Cardiac muscle cell (in vitro differentiated cells and primary cell): ENCODE measurements at regions not wholly inside any gene's neighbourhood (a gene's known extent, or its start where the extent isn't known, plus 50 kb on each side); places are given as distances from the start of the nearest gene placed in this dataset.
A peak's percentile ranks its signal among the peaks of the same experiment; 100 is the strongest.
"Not testable (repeated sequence)": the region's sequence is repeated elsewhere in the genome, so short reads cannot be mapped to it uniquely, and the experiment has no call there.

ENCODE experiments used
- DNase-seq, 2 donors: peaks; one replicate each; pipeline versions ENCODE4 v3.0.0 to v3.0.0-alpha.2; 2010 to 2017; ENCODE audit warnings: low read depth in 1 of 2, low spot score in 1 of 2
- H3K27ac ChIP-seq: fragments of 200-600 bp; sonication (generic); 2 replicates; pipeline ENCODE4 v1.5.1; 2016
- H3K27me3 ChIP-seq: fragments of 200-600 bp; sonication (generic); 2 replicates; pipeline ENCODE4 v1.6.0; 2016; ENCODE audit warnings: control low read depth
- H3K36me3 ChIP-seq: fragments of 200-600 bp; sonication (generic); 2 replicates; pipeline ENCODE4 v1.5.1; 2016; ENCODE audit warnings: control low read depth
- H3K4me1 ChIP-seq: fragments of 200-600 bp; sonication (generic); 2 replicates; pipeline ENCODE4 v1.8.1; 2017; ENCODE audit warnings: low read depth, mild to moderate bottlenecking, mixed run types
- H3K4me3 ChIP-seq: fragments of 200-600 bp; sonication (generic); 2 replicates; pipeline ENCODE4 v1.5.1; 2016; ENCODE audit warnings: mild to moderate bottlenecking
- H3K9me3 ChIP-seq: fragments of 200-600 bp; sonication (generic); 2 replicates; pipeline ENCODE4 v1.5.1; 2017; ENCODE audit warnings: low read depth, mild to moderate bottlenecking, control low read depth
- CTCF ChIP-seq: IDR thresholded peaks from 2 replicates; pipeline ENCODE4 v1.5.1; 2012; ENCODE audit warnings: low read depth, mild to moderate bottlenecking, low read length

- Histone ChIP-seq H3K9me3 (no peaks in the 10 kb centered on the region), H3K4me1 (peaks cover 3% of the 10 kb centered on the region), H3K36me3 (no peaks in the 10 kb centered on the region), H3K27ac (no peak overlapping the region), H3K4me3 (no peak overlapping the region), H3K27me3 (no peaks in the 10 kb centered on the region)
- peak; percentile 56 for TF ChIP-seq CTCF
- peak in 1 of 2 donors; percentile 84 for DNase-seq
Observed at GRCh38 chr13:76667551-76667950, 218.7 kb downstream of the KCTD12 start.

- peak in 1 of 2 donors; percentile 71 for DNase-seq
- H3K27ac ChIP-seq = no peak overlapping the region
Observed at GRCh38 chr13:76663592-76664335, 222.4 kb downstream of the KCTD12 start.

GRCh38 chr13:76659074-76659473, 227.1 kb downstream of the KCTD12 start:
- H3K4me3 ChIP-seq, H3K27me3 ChIP-seq, H3K27ac ChIP-seq, H3K36me3 ChIP-seq, H3K4me1 ChIP-seq, DNase-seq, H3K9me3 ChIP-seq: not testable (repeated sequence)

More at GRCh38 chr13:76663592-76664335, 222.4 kb downstream of the KCTD12 start:
- no peak for TF ChIP-seq CTCF
- Histone ChIP-seq H3K36me3 (no peaks in the 10 kb centered on the region), H3K4me3 (no peak overlapping the region), H3K9me3 (no peaks in the 10 kb centered on the region), H3K4me1 (peaks cover 3% of the 10 kb centered on the region), H3K27me3 (no peaks in the 10 kb centered on the region)

GRCh38 chr13:76656500-76656899, 229.7 kb downstream of the KCTD12 start:
- no peak overlapping the region for H3K4me3 ChIP-seq
- TF ChIP-seq CTCF = no peak
- no peak overlapping the region for H3K27ac ChIP-seq
- DNase-seq = no peak
- no peaks in the 10 kb centered on the region for H3K9me3 ChIP-seq
- H3K4me1 ChIP-seq = peaks cover 3% of the 10 kb centered on the region
- H3K36me3 ChIP-seq = no peaks in the 10 kb centered on the region
- H3K27me3 ChIP-seq = no peaks in the 10 kb centered on the region

- no peaks in the 10 kb centered on the region for H3K9me3 ChIP-seq
- peaks cover 3% of the 10 kb centered on the region for H3K4me1 ChIP-seq
- H3K27ac ChIP-seq = no peak overlapping the region
- no peak overlapping the region for H3K4me3 ChIP-seq
- no peaks in the 10 kb centered on the region for H3K27me3 ChIP-seq
- DNase-seq = no peak
- H3K36me3 ChIP-seq = no peaks in the 10 kb centered on the region
- no peak for TF ChIP-seq CTCF
Observed at GRCh38 chr13:76656056-76656455, 230.1 kb downstream of the KCTD12 start.

GRCh38 chr13:76654263-76654662, 231.9 kb downstream of the KCTD12 start:
- Histone ChIP-seq H3K4me1 (peaks cover 3% of the 10 kb centered on the region), H3K36me3 (no peaks in the 10 kb centered on the region), H3K27me3 (no peaks in the 10 kb centered on the region), H3K9me3 (no peaks in the 10 kb centered on the region), H3K4me3 (no peak overlapping the region), H3K27ac (no peak overlapping the region)
- TF ChIP-seq CTCF = no peak
- DNase-seq = no peak
